Pancreas (tissue), 10 donors: ENCODE measurements at regions not wholly inside any gene's neighbourhood (a gene's known extent, or its start where the extent isn't known, plus 50 kb on each side); places are given as distances from the start of the nearest gene placed in this dataset.
"Not testable (repeated sequence)": the region's sequence is repeated elsewhere in the genome, so short reads cannot be mapped to it uniquely, and the experiment has no call there.

Experiments used
- ATAC-seq, 4 donors: fragments of 200-7000 bp; cut with Tn5 transposase; one replicate each; pipeline versions ENCODE4 v1.8.0 to v1.9.1; 2020; ENCODE audit warnings: mild to moderate bottlenecking in 4 of 4, moderate library complexity in 4 of 4
- DNase-seq, 6 donors: peaks; one replicate each; pipeline ENCODE4 v3.0.0-alpha.2; 2020
- FAIRE-seq: peaks from 2 replicates; lab custom pipeline; 2012; peaks lifted over from hg19 to GRCh38; lab: Jason Lieb, UNC
- H3K27ac ChIP-seq, 4 donors: fragments of 200-600 bp; sonication (generic); 1 replicate in 3 of 4; 2 replicates in 1 of 4; pipeline versions ENCODE4 v1.5.0 to v1.8.0; 2020
- H3K27me3 ChIP-seq, 4 donors: fragments of 200-600 bp; one replicate each; pipeline ENCODE4 v1.8.0; 2021
- H3K36me3 ChIP-seq, 3 donors: fragments of 200-600 bp; sonication (generic) in 1 of 3; one replicate each; pipeline versions ENCODE4 v1.5.0 to v1.8.0; 2020 to 2021
- H3K4me1 ChIP-seq, 3 donors: fragments of 200-600 bp; one replicate each; pipeline ENCODE4 v1.8.0; 2021
- H3K4me3 ChIP-seq, 4 donors: fragments of 200-600 bp; sonication (generic) in 2 of 4; one replicate each; pipeline versions ENCODE4 v1.5.0 to v1.8.0; 2020 to 2021
- H3K9me3 ChIP-seq, 4 donors: fragments of 200-600 bp; one replicate each; pipeline ENCODE4 v1.8.0; 2021
- CTCF ChIP-seq, 4 donors: fragments of 200-600 bp; sonication (generic) in 3 of 4; IDR thresholded peaks; one replicate each; pipeline versions ENCODE4 v1.5.0 to v1.8.0; 2021; ENCODE audit warnings: antibody characterized with exemption in 4 of 4
- WGBS, 2 donors: extraction: QIAGEN DNeasy Blood & Tissue Kit; methylation state at CpG; one replicate each; pipeline ENCODE4 v1.1.7; 2013; 5-methylcytosine and 5-hydroxymethylcytosine counted together
- intact Hi-C, 3 donors: fragments of 100-400 bp; cut with DNase I; formaldehyde crosslinking; loops; one replicate each; pipeline versions ENCODE4 v1.11.1 to v1.14.2; 2022
- donor health status: healthy with polysubstance abuse.
- donor health status: DM: no; HTN: no; CAD: no; lungs with moderate emphysema.
- donor health status: DM: no; HTN: no; CAD: no.
- donor health status: control.
- donor health status: control.
- donor health status: Bipolar disorder and iron deficiency.
- donor health status: DM: yes; HTN: yes; CAD: no.
- donor health status: DM: no; HTN: no; CAD: no.
- donor health status: DM: no; HTN: no; CAD: no.
- donor health status: DM: yes; HTN: yes; CAD: no.

GRCh38 chr11:97764193-97764592, 1256.6 kb upstream of the CNTN5 start:
- Histone ChIP-seq H3K27ac (no peak overlapping the region), H3K4me1 (no peaks in the 10 kb centered on the region), H3K9me3 (no peaks in the 10 kb centered on the region), H3K27me3 (no peaks in the 10 kb centered on the region), H3K4me3 (no peak overlapping the region), H3K36me3 (no peaks in the 10 kb centered on the region)
- no peak for TF ChIP-seq CTCF (IDR thresholded peaks at IDR 0.05)
- no peak for DNase-seq
- ATAC-seq, result no peak
- 80 to 96% methylated on average over 1 of the region's 1 CpG for WGBS, 2 donors
- intact Hi-C loops, result no loop called here
- no peak for FAIRE-seq

GRCh38 chr11:97764605-97765004, 1256.1 kb upstream of the CNTN5 start:
- WGBS, 2 donors, result 51 to 70% methylated on average over 2 of the region's 2 CpGs
- intact Hi-C loops, result no loop called here
- FAIRE-seq, result no peak
- H3K9me3 ChIP-seq, result no peaks in the 10 kb centered on the region
- H3K27ac ChIP-seq, result no peak overlapping the region
- no peaks in the 10 kb centered on the region for H3K36me3 ChIP-seq
- no peak for DNase-seq
- no peak for TF ChIP-seq CTCF (IDR thresholded peaks at IDR 0.05)
- no peak for ATAC-seq
- H3K27me3 ChIP-seq, result no peaks in the 10 kb centered on the region
- H3K4me1 ChIP-seq, result no peaks in the 10 kb centered on the region
- no peak overlapping the region for H3K4me3 ChIP-seq

- Histone ChIP-seq H3K9me3 (no peaks in the 10 kb centered on the region), H3K4me3 (no peak overlapping the region), H3K27me3 (no peaks in the 10 kb centered on the region), H3K36me3 (no peaks in the 10 kb centered on the region), H3K4me1 (no peaks in the 10 kb centered on the region), H3K27ac (no peak overlapping the region)
- no peak for TF ChIP-seq CTCF (IDR thresholded peaks at IDR 0.05)
- intact Hi-C loops, result no loop called here
- WGBS, 2 donors, result 46 to 64% methylated on average over 1 of the region's 1 CpG
- DNase-seq (no peak), ATAC-seq (no peak), FAIRE-seq (no peak)
These were observed 1250.2 kb upstream of the CNTN5 start for GRCh38 chr11:97770570-97770969.

- FAIRE-seq, result no peak
- ATAC-seq, result no peak
- TF ChIP-seq CTCF (IDR thresholded peaks at IDR 0.05), result no peak
- Histone ChIP-seq H3K36me3 (no peaks in the 10 kb centered on the region), H3K4me1 (no peaks in the 10 kb centered on the region), H3K27me3 (no peaks in the 10 kb centered on the region), H3K27ac (no peak overlapping the region), H3K9me3 (no peaks in the 10 kb centered on the region), H3K4me3 (no peak overlapping the region)
- intact Hi-C loops, result no loop called here
- 15% methylated on average over 5 of the region's 5 CpGs for WGBS, 2 donors
- no peak for DNase-seq
These were observed 1248.0 kb upstream of the CNTN5 start for GRCh38 chr11:97772705-97773104.

GRCh38 chr11:97784388-97784787, 1236.4 kb upstream of the CNTN5 start:
- DNase-seq, FAIRE-seq, H3K36me3 ChIP-seq, H3K4me1 ChIP-seq, H3K27ac ChIP-seq, ATAC-seq, H3K27me3 ChIP-seq, intact Hi-C loops, H3K9me3 ChIP-seq, H3K4me3 ChIP-seq: not testable (repeated sequence)
- WGBS, 2 donors, result 81 to 84% methylated on average over 4 of the region's 4 CpGs

GRCh38 chr11:97786961-97787360, 1233.8 kb upstream of the CNTN5 start:
- Histone ChIP-seq H3K36me3 (no peaks in the 10 kb centered on the region), H3K9me3 (no peaks in the 10 kb centered on the region), H3K27me3 (no peaks in the 10 kb centered on the region), H3K4me1 (no peaks in the 10 kb centered on the region), H3K4me3 (no peak overlapping the region), H3K27ac (no peak overlapping the region)
- FAIRE-seq, result no peak
- no peak for TF ChIP-seq CTCF (IDR thresholded peaks at IDR 0.05)
- intact Hi-C loops, result no loop called here
- no peak for ATAC-seq
- no peak for DNase-seq
- WGBS, 2 donors, result 74 to 79% methylated on average over 3 of the region's 3 CpGs
